HG02852 (cell line): ENCODE measurements at regions not wholly inside any gene's neighbourhood (a gene's known extent, or its start where the extent isn't known, plus 50 kb on each side); places are given as distances from the start of the nearest gene placed in this dataset.
"Not testable (repeated sequence)": the region's sequence is repeated elsewhere in the genome, so short reads cannot be mapped to it uniquely, and the experiment has no call there.

ENCODE experiments used
- ATAC-seq: cut with Tn5 transposase; IDR thresholded peaks from one replicate; pipeline ENCODE4 v1.9.1; 2021; ENCODE audit warnings: mild to moderate bottlenecking, moderate library complexity; ENCODE audit not compliant: unreplicated experiment

- not testable (repeated sequence) for ATAC-seq
Observed at GRCh38 chr1:121001090-121001726, 111.6 kb downstream of the PPIAL4A start.

- ATAC-seq = not testable (repeated sequence)
Observed at GRCh38 chr1:121003230-121003629, 113.7 kb downstream of the PPIAL4A start.

GRCh38 chr1:121006826-121007225 lies 117.3 kb downstream of the PPIAL4A start:
- not testable (repeated sequence) for ATAC-seq

- not testable (repeated sequence) for ATAC-seq
Observed at GRCh38 chr1:121007755-121008154, 118.2 kb downstream of the PPIAL4A start.

- not testable (repeated sequence) for ATAC-seq
Observed at GRCh38 chr1:121008512-121009215, 119.1 kb downstream of the PPIAL4A start.

- ATAC-seq = not testable (repeated sequence)
Observed at GRCh38 chr1:121009216-121010057, 119.9 kb downstream of the PPIAL4A start.

- ATAC-seq = not testable (repeated sequence)
Observed at GRCh38 chr1:121010141-121010540, 120.6 kb downstream of the PPIAL4A start.

GRCh38 chr1:121013181-121013580 lies 123.6 kb downstream of the PPIAL4A start:
- not testable (repeated sequence) for ATAC-seq

GRCh38 chr1:121016182-121017028 lies 126.8 kb downstream of the PPIAL4A start:
- ATAC-seq = not testable (repeated sequence)

- ATAC-seq = not testable (repeated sequence)
Observed at GRCh38 chr1:121019715-121020349, 130.3 kb downstream of the PPIAL4A start.

GRCh38 chr1:121020350-121021236 lies 131.0 kb downstream of the PPIAL4A start:
- not testable (repeated sequence) for ATAC-seq

- ATAC-seq = not testable (repeated sequence)
Observed at GRCh38 chr1:121021716-121022115, 132.1 kb downstream of the PPIAL4A start.

- not testable (repeated sequence) for ATAC-seq
Observed at GRCh38 chr1:121032878-121033494, 143.4 kb downstream of the PPIAL4A start.

GRCh38 chr1:121036792-121037191 lies 147.2 kb downstream of the PPIAL4A start:
- ATAC-seq = not testable (repeated sequence)

GRCh38 chr1:121040974-121041373 lies 143.2 kb downstream of the FAM72B start:
- not testable (repeated sequence) for ATAC-seq

- not testable (repeated sequence) for ATAC-seq
Observed at GRCh38 chr1:121041497-121041896, 142.6 kb downstream of the FAM72B start.

GRCh38 chr1:121042882-121043281 lies 141.3 kb downstream of the FAM72B start:
- ATAC-seq = not testable (repeated sequence)

- not testable (repeated sequence) for ATAC-seq
Observed at GRCh38 chr1:121048293-121048752, 135.8 kb downstream of the FAM72B start.
